GM12864 (cell line): ENCODE measurements at regions not wholly inside any gene's neighbourhood (a gene's known extent, or its start where the extent isn't known, plus 50 kb on each side); places are given as distances from the start of the nearest gene placed in this dataset.

Source experiments
- DNase-seq: peaks from one replicate; pipeline ENCODE4 v3.0.0-alpha.2; 2011; ENCODE audit warnings: low read depth
- H3K4me3 ChIP-seq: 2 replicates; pipeline ENCODE4 v1.5.1; 2011; ENCODE audit warnings: mild to moderate bottlenecking, low read depth, low read length, control low read depth
- CTCF ChIP-seq: IDR thresholded peaks from 2 replicates; pipeline ENCODE4 v1.5.1; 2011; ENCODE audit warnings: low read depth, mild to moderate bottlenecking, moderate library complexity, low read length, control low read depth, inconsistent platforms; ENCODE audit errors: missing control alignments

DNA sequence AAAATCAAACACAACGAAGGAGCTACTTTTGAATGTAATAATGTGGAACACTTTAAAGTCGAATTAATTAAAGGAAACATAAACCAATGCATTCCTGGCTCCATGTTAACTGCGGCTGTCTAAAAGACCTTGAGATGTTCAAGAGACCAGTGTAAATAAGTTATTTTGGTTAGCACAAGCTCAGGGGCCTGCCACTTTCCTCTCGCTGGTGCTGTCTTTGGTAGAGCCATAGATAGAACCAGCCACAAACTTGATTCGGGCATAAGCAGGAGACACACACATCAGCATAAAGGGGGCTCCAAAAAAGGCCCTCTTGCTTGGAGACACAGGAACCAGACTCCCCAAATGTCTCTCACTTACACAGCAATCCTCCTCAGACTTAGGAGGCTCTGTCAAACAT, 121.6 kb upstream of the TBX20 start:
- H3K4me3 ChIP-seq, result no peak overlapping the region
- DNase-seq, result no peak
- TF ChIP-seq CTCF, result no peak

GRCh38 chr7:35374858-35375257, 121.0 kb upstream of the TBX20 start:
- no peak overlapping the region for H3K4me3 ChIP-seq

DNA sequence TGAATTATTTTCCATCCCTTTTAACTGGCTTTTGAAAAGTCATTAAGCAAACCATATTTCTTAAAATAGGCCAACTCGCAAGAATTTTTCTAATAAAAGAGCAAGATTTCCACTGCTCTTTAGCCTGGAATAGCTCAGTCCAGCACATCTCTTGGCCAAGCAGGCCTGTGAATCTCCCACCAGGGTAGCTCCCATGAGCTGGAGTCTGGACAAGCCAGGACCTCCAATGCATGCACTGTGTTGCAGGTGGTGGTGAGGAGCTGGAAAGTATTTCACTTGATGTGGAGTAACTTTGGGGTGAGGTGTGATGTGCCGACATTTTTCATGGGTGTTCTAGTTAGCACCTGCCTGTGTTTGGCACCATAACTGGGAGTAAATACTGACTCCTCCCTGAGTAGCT, 117.3 kb upstream of the TBX20 start:
- no peak overlapping the region for H3K4me3 ChIP-seq
- no peak for TF ChIP-seq CTCF
- DNase-seq, result no peak

More at GRCh38 chr7:35374858-35375257, 121.0 kb upstream of the TBX20 start:
- no peak for DNase-seq
- TF ChIP-seq CTCF, result no peak

DNA sequence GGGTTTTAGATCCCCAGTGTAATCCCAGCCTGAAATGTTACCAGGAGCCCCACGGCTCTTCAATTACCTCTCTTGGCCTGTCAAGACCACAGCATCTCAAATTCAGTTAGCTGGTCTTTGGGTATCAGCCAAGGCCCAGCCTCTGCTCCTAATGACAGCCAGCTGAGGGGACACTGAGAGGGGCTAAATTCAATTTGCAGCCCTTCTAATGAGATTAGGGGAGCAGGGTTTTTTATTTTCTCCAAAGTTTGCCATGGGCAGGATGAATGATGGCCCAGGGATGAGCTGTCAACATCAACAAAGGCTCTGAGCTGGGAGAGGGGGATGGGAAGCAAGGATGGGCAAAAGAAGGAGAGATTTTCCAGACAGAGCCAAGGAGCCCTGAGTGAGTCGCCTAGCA, 116.8 kb upstream of the TBX20 start:
- TF ChIP-seq CTCF, result no peak
- H3K4me3 ChIP-seq, result no peak overlapping the region
- no peak for DNase-seq

DNA sequence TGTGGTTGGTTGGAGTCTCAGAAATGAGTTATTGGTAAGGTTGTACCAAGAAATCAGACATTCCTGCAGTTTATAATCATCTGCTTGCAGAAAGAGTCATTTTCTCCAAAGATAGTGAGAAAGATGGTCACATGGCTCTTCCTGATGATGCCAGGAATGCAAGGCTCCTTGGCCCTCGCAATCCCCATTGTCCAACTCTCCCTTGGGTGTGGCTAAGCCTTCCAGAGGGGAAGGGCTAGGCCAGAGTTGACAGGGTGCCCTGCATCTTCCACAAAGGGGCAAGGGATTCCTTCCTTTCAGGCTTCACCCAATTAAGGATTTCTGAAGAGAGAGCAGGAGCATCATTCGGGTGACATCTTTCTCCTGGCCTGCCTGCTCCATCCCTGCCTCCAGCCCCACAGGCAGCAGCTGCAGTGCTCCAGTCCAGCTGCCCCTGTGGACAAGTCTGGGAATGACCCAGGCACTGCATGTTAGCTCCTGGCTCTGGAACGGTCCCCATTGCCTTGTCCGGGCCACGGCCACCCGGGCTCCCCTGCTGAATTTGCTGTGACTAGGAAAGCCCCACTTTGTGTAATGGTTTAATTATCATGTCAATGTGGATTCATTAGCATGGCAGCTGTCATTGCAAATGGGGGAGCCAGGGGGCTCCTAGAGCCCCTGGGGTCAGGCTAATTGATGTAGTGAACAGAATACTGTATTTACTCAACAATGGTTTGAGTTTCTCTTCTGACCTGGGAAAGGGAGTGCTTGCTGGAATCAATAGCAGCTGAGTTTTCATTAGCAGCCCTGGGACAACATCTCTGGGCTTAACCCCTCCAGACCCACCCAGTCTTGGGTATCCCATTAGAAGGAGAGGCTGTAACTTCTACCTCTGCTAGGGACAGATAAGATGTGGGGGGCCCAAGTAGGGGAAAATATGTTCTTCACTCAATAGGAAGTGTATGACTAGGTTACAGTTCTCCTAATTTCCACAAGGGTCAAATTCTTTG, 112.6 kb upstream of the TBX20 start:
- no peak overlapping the region for H3K4me3 ChIP-seq
- TF ChIP-seq CTCF, result no peak
- no peak for DNase-seq

DNA sequence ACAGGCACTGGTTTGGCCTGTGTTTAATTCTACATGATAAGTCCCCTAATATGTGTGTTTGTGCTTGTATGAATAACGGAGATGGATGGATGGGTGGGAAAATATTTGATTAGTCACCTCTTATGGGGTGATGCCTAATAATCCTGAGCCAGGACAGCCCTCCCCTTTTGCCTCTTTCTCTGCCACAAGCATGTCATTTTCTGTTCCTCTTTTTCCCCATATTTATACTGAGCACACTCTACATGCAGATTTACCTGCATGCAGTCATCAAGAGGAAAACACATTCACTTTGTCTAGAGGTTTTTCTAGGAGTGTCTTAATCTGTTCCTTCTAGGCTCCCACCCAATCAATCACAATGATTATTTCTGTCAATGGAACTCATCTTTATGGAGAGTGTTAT, 111.6 kb upstream of the TBX20 start:
- TF ChIP-seq CTCF, result no peak
- no peak overlapping the region for H3K4me3 ChIP-seq
- DNase-seq, result no peak

DNA sequence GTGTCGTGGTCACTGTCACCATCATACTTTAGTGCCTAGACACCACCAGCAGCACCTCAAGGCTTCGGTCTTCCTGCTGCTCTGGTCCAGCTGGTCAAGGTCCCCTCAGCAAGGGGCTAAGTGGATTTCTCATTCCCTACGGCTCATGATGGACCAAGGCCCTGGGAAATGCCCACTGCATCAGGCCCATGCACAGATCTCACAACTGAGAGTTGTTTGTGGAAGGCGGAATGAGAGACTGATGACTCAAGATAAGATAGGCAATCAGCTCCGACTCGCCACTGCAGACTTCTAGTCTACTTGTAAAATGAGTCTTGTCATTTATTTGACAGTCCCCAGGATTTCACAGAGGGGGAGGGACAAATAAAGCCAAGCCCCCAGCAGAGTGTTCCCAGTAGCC, 108.4 kb upstream of the TBX20 start:
- DNase-seq, result no peak
- TF ChIP-seq CTCF, result no peak
- H3K4me3 ChIP-seq, result no peak overlapping the region
